Chondrocyte (in vitro differentiated cells): ENCODE measurements at regions not wholly inside any gene's neighbourhood (a gene's known extent, or its start where the extent isn't known, plus 50 kb on each side); places are given as distances from the start of the nearest gene placed in this dataset.
A peak's percentile ranks its signal among the peaks of the same experiment; 100 is the strongest.

Source experiments
- DNase-seq: peaks from one replicate; pipeline ENCODE4 v3.0.0; 2021; ENCODE audit warnings: mixed read lengths, low spot score
- H3K27ac Mint-ChIP-seq: one replicate; pipeline ENCODE4 v1.8.0; 2021; ENCODE audit warnings: mild to moderate bottlenecking, moderate library complexity, mixed read lengths; ENCODE audit not compliant: unreplicated experiment
- H3K27me3 Mint-ChIP-seq: 2 replicates; pipeline ENCODE4 v1.8.0; 2021; ENCODE audit warnings: low read depth, mixed read lengths
- H3K36me3 Mint-ChIP-seq: 2 replicates; pipeline ENCODE4 v1.8.0; 2021; ENCODE audit warnings: low read depth, mixed read lengths
- H3K4me1 Mint-ChIP-seq: 2 replicates; pipeline ENCODE4 v1.8.0; 2021; ENCODE audit warnings: low read depth, mild to moderate bottlenecking, mixed read lengths
- H3K4me3 Mint-ChIP-seq: one replicate; pipeline ENCODE4 v1.8.0; 2021; ENCODE audit warnings: mild to moderate bottlenecking, moderate library complexity, mixed read lengths; ENCODE audit not compliant: unreplicated experiment
- H3K9me3 Mint-ChIP-seq: 2 replicates; pipeline ENCODE4 v1.8.0; 2021; ENCODE audit warnings: low read depth, mixed read lengths
- CTCF ChIP-seq: fragments of 200-600 bp; sonication (generic); IDR thresholded peaks from 2 replicates; pipeline ENCODE4 v1.5.0; 2021; ENCODE audit warnings: antibody characterized with exemption, mild to moderate bottlenecking, moderate library complexity

- H3K27me3 Mint-ChIP-seq: no peaks in the 10 kb centered on the region
- H3K4me3 Mint-ChIP-seq: no peak overlapping the region
- no peak for DNase-seq
- peaks cover 7% of the 10 kb centered on the region for H3K36me3 Mint-ChIP-seq
- no peak overlapping the region for H3K27ac Mint-ChIP-seq
- no peak for TF ChIP-seq CTCF
- H3K4me1 Mint-ChIP-seq: peaks cover 53% of the 10 kb centered on the region
- peaks cover 8% of the 10 kb centered on the region for H3K9me3 Mint-ChIP-seq
Observed at GRCh38 chr6:25133568-25133967, 145.6 kb upstream of the CARMIL1 start.

DNA sequence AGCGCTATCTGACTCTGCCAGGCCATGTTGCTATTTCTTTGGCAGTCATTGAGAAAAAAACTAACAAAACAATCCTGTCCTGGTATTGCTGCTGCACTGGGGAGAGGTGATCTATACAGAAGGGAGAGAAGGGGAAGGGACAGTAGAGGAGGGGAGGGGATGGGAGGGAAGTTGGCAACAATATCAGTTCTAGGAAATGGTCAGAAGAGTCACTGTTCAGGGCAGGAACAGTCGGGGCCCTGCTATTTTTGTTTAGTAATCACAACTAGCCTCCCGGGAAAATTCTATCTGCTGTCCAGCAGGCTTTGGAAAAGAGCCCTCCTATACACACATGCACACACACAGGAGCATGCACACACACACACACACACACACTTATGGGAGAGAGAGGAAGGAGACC lies 142.3 kb upstream of the CARMIL1 start:
- peaks cover 5% of the 10 kb centered on the region for H3K36me3 Mint-ChIP-seq
- no peak for DNase-seq
- TF ChIP-seq CTCF: no peak
- peak overlapping the region; percentile 93 for H3K27ac Mint-ChIP-seq
- no peaks in the 10 kb centered on the region for H3K27me3 Mint-ChIP-seq
- H3K9me3 Mint-ChIP-seq: peaks cover 8% of the 10 kb centered on the region
- H3K4me1 Mint-ChIP-seq: peaks cover 53% of the 10 kb centered on the region
- peak overlapping the region; percentile 39 for H3K4me3 Mint-ChIP-seq

DNA sequence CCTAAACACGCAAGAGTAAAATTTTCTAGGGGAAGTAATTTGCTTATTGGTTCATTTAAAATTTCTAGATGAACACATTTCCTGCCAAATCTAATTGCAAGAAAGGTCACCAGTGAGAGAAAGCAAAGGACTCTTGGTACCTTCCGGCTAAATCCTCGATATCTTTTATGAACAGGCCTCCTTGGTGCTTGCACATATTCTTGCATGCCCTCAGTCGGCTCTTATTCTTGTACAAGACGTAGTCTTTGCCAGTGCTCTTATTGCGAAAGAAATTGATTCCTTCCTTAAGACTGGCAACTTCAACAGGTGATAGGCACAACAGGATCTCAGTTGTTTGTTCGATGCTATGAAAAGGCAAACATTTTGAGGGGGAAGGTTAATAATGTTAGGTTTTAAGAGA lies 141.7 kb upstream of the CARMIL1 start:
- Mint-ChIP-seq H3K9me3 (peaks cover 8% of the 10 kb centered on the region), H3K4me1 (peaks cover 54% of the 10 kb centered on the region), H3K27me3 (no peaks in the 10 kb centered on the region), H3K4me3 (peak overlapping the region; percentile 69), H3K36me3 (peaks cover 5% of the 10 kb centered on the region), H3K27ac (peak overlapping the region; percentile 93)
- TF ChIP-seq CTCF: no peak
- DNase-seq: no peak

GRCh38 chr6:25137916-25138232 lies 141.3 kb upstream of the CARMIL1 start:
- no peak for TF ChIP-seq CTCF
- Mint-ChIP-seq H3K4me3 (peak overlapping the region; percentile 69), H3K27me3 (no peaks in the 10 kb centered on the region), H3K4me1 (peaks cover 54% of the 10 kb centered on the region), H3K27ac (peak overlapping the region; percentile 93), H3K36me3 (peaks cover 4% of the 10 kb centered on the region), H3K9me3 (peaks cover 6% of the 10 kb centered on the region)
- no peak for DNase-seq

- H3K9me3 Mint-ChIP-seq: peaks cover under 1% of the 10 kb centered on the region
- peaks cover 51% of the 10 kb centered on the region for H3K4me1 Mint-ChIP-seq
- peaks cover 2% of the 10 kb centered on the region for H3K36me3 Mint-ChIP-seq
- no peaks in the 10 kb centered on the region for H3K27me3 Mint-ChIP-seq
- H3K4me3 Mint-ChIP-seq: peak overlapping the region; percentile 69
- peak; percentile 53 for TF ChIP-seq CTCF
- no peak for DNase-seq
- H3K27ac Mint-ChIP-seq: peak overlapping the region; percentile 93
Observed at GRCh38 chr6:25138233-25138933, 140.8 kb upstream of the CARMIL1 start.
